ENCODE measurements at regions not wholly inside any gene's neighbourhood (a gene's known extent, or its start where the extent isn't known, plus 50 kb on each side); places are given as distances from the start of the nearest gene placed in this dataset.

DNA sequence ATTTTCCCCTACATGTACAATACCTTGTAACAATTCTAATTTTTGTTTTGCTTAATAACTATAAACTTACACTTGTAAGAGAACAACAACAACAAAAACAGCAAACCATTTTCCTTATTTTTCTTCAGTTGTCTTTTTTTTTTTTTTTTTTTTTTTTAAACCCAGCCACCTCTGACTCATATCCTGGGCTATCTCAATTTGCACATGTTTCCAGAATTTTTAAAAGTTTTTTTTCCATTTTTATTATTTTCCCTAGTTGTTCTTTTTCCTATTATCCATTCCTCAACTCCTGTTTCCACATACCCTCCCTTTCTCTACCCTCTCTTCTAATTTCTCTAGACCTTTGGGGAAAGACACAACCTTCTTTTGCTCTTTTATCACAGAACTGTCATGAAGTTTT is 112.5 kb downstream of the EFEMP1 start:
- DNase-seq, result no peak
- Histone ChIP-seq H3K4me1 (no peaks in the 10 kb centered on the region), H3K27me3 (no peaks in the 10 kb centered on the region), H3K9ac (ENCODE audit: low read depth in 2 of 2, low read length in 2 of 2) (no peak overlapping the region), H3K4me3 (no peak overlapping the region), H3K36me3 (no peaks in the 10 kb centered on the region), H3K9me3 (no peaks in the 10 kb centered on the region), H3K27ac (no peak overlapping the region)
- intact Hi-C loops (cut with DNase I), result no loop called here
- TF ChIP-seq, protein P1, sequence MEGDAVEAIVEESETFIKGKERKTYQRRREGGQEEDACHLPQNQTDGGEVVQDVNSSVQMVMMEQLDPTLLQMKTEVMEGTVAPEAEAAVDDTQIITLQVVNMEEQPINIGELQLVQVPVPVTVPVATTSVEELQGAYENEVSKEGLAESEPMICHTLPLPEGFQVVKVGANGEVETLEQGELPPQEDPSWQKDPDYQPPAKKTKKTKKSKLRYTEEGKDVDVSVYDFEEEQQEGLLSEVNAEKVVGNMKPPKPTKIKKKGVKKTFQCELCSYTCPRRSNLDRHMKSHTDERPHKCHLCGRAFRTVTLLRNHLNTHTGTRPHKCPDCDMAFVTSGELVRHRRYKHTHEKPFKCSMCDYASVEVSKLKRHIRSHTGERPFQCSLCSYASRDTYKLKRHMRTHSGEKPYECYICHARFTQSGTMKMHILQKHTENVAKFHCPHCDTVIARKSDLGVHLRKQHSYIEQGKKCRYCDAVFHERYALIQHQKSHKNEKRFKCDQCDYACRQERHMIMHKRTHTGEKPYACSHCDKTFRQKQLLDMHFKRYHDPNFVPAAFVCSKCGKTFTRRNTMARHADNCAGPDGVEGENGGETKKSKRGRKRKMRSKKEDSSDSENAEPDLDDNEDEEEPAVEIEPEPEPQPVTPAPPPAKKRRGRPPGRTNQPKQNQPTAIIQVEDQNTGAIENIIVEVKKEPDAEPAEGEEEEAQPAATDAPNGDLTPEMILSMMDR (IDR thresholded peaks at IDR 0.05), result no peak

DNA sequence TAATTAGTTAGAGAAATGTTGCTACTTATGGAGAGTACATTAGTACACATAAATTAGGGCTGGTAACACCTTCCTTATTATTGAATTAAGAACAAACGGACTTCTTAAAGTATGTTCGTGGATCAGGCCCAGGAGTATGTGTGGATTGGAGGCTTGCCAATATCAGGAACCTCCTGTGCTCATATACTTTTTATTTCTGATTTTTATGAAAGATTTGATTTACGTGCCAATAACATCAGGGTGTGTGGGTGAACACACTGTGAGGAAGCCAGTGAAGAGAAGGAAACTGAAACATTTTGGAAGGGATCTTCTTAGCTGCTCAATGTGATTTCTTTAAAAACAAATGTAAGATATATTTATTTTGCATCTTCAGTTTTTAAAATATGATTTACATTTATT is 113.0 kb downstream of the EFEMP1 start:
- TF ChIP-seq, protein P1 (IDR thresholded peaks at IDR 0.05), result no peak

DNA sequence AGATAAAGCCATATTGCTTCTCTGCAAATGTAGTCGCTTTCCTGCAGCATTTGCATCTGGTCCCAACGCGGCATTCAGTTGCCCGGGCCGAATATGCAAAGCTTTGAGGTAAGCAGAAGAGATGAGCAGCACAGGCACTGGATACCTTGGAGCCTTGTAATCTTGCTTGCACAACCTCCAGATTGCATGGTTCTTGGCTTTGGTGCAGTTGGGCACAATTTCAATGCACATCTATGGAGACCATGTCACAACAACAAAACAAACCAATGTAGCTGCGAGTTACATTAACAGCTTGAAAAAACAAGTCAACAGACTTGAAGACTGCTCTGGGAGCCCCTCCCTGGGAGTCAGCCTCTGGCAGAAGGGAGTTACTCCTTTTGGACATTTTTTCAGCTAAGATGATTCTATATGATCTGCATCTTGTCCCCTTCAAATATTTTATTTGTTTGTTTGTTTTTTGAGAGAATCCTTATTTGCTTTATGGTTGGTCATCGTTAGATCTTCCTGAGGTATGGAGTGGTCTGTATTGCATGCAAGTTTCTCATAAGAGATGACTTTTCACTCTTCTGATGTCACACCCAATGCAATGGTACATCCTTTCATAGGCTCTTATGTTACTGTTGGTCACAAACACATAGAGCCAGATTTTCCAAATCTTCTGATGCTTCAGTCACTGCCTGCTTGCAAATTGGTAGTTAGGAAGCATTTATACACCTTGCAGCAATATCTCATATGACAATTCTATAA is 113.5 kb downstream of the EFEMP1 start:
- Histone ChIP-seq H3K36me3 (no peaks in the 10 kb centered on the region), H3K27me3 (no peaks in the 10 kb centered on the region), H3K9ac (ENCODE audit: low read depth in 2 of 2, low read length in 2 of 2) (no peak overlapping the region), H3K4me1 (no peaks in the 10 kb centered on the region), H3K4me3 (no peak overlapping the region), H3K27ac (no peak overlapping the region), H3K9me3 (no peaks in the 10 kb centered on the region)
- DNase-seq, result no peak
- intact Hi-C loops (cut with DNase I), result no loop called here
- TF ChIP-seq, protein P1 (IDR thresholded peaks at IDR 0.05), result no peak

More for the DNA sequence above, 113.0 kb downstream of the EFEMP1 start:
- Histone ChIP-seq H3K9ac (ENCODE audit: low read depth in 2 of 2, low read length in 2 of 2) (no peak overlapping the region), H3K4me3 (no peak overlapping the region), H3K4me1 (no peaks in the 10 kb centered on the region), H3K36me3 (no peaks in the 10 kb centered on the region), H3K27ac (no peak overlapping the region), H3K9me3 (no peaks in the 10 kb centered on the region), H3K27me3 (no peaks in the 10 kb centered on the region)
- intact Hi-C loops (cut with DNase I), result no loop called here
- DNase-seq, result no peak

DNA sequence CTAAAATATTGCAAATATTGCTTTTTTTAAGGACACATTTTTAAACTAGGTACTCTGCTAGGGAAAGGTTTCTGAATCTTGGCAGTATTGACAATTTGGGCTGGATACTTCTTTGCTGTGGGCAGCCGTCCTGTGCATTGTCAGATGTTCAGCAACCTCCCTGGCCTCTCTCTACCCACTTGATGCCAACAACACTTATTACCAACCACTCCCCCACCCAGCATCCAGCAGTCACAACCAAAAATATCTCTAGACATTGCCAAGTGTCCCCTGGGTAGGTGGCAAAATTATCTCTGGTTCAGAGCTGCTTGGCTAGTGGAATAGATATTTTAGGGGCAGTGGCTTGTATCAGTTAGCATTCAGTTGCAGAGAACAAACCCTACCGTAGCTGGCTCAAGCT is 114.3 kb upstream of the PNPT1 start:
- H3K27ac ChIP-seq, result no peak overlapping the region

DNA sequence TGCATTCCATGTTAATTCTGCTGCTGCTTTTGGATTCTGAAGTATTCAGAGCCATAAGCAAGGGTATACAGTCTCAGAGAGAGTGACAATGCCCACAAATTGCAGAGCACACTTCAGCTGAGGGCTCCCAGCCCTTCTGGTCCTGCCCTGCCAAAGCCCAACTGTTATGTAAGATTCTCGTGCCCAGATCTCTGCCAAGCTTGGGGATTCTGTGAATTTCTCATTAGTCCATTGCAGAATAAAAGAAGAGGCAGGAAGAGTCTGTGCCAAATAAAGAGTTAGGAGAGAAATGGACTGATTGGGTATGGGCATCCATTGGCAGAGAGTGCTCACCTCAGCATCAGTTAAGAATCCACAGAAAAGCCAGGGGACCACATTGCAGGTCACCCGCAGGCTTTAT is 112.0 kb upstream of the PNPT1 start:
- Histone ChIP-seq H3K9ac (ENCODE audit: low read depth in 2 of 2, low read length in 2 of 2) (no peak overlapping the region), H3K27me3 (no peaks in the 10 kb centered on the region), H3K4me3 (no peak overlapping the region), H3K4me1 (no peaks in the 10 kb centered on the region), H3K36me3 (no peaks in the 10 kb centered on the region), H3K27ac (no peak overlapping the region), H3K9me3 (no peaks in the 10 kb centered on the region)
- intact Hi-C loops (cut with DNase I), result no loop called here
- no peak for DNase-seq
- TF ChIP-seq, protein P1 (IDR thresholded peaks at IDR 0.05), result no peak

More for the DNA sequence above, 114.3 kb upstream of the PNPT1 start:
- TF ChIP-seq, protein P1 (IDR thresholded peaks at IDR 0.05), result no peak
- Histone ChIP-seq H3K4me3 (no peak overlapping the region), H3K4me1 (no peaks in the 10 kb centered on the region), H3K9ac (ENCODE audit: low read depth in 2 of 2, low read length in 2 of 2) (no peak overlapping the region), H3K27me3 (no peaks in the 10 kb centered on the region), H3K36me3 (no peaks in the 10 kb centered on the region), H3K9me3 (no peaks in the 10 kb centered on the region)
- intact Hi-C loops (cut with DNase I), result no loop called here
- DNase-seq, result no peak

Measured in colonic mucosa (tissue), 4 donors.